ENCODE measurements at regions not wholly inside any gene's neighbourhood (a gene's known extent, or its start where the extent isn't known, plus 50 kb on each side); places are given as distances from the start of the nearest gene placed in this dataset.
"Not testable (repeated sequence)": the region's sequence is repeated elsewhere in the genome, so short reads cannot be mapped to it uniquely, and the experiment has no call there.

GRCh38 chr2:216980510-216980909 is 120.6 kb upstream of the TNP1 start:
- not testable (repeated sequence) for TF ChIP-seq CTCF (IDR thresholded peaks at IDR 0.05; ENCODE audit: low read depth, low read length, poor library complexity, severe bottlenecking); EZH2phosphoT487 (IDR thresholded peaks at IDR 0.05; ENCODE audit: borderline replicate concordance, low read length)

Data from DOHH2 (cell line).